Fibroblast of lung (primary cell): ENCODE measurements at regions not wholly inside any gene's neighbourhood (a gene's known extent, or its start where the extent isn't known, plus 50 kb on each side); places are given as distances from the start of the nearest gene placed in this dataset.

Source experiments
- EZH2 ChIP-seq: IDR thresholded peaks from 2 replicates; pipeline ENCODE4 v1.5.1; 2012; ENCODE audit warnings: low read length, control low read depth, mild to moderate bottlenecking; ENCODE audit errors: missing control alignments
- TF ChIP-seq, protein P1 (sequence below), 2 donors: IDR thresholded peaks in 1 of 2; conservative IDR thresholded peaks in 1 of 2; 1 replicate in 1 of 2; 2 replicates in 1 of 2; pipeline ENCODE4 v1.5.1; 2011 to 2012; ENCODE audit warnings: low read length in 2 of 2, control low read depth in 1 of 2, inconsistent platforms in 1 of 2, low read depth in 1 of 2, mild to moderate bottlenecking in 1 of 2

DNA sequence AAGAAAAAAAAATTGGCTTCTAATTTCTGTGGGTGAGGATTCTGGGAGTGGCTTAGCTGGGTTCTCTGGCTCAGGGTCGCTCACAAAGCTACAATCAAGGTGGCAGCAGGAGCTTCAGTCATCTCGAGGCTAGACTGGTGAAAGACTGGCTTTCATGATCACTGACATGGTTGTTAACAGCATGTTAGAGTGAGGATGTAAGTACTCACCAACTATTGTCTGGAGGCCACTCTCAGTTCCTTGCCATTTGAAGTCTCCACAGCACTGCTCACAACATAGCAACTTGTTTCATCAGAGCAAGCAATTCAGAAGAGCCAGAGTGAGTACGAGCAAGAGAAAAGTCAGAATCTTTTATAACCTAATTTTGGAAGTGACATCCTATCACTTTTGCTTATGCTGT lies 145.7 kb upstream of the PRSS16 start:
- TF ChIP-seq EZH2 = no peak
- TF ChIP-seq, protein P1, sequence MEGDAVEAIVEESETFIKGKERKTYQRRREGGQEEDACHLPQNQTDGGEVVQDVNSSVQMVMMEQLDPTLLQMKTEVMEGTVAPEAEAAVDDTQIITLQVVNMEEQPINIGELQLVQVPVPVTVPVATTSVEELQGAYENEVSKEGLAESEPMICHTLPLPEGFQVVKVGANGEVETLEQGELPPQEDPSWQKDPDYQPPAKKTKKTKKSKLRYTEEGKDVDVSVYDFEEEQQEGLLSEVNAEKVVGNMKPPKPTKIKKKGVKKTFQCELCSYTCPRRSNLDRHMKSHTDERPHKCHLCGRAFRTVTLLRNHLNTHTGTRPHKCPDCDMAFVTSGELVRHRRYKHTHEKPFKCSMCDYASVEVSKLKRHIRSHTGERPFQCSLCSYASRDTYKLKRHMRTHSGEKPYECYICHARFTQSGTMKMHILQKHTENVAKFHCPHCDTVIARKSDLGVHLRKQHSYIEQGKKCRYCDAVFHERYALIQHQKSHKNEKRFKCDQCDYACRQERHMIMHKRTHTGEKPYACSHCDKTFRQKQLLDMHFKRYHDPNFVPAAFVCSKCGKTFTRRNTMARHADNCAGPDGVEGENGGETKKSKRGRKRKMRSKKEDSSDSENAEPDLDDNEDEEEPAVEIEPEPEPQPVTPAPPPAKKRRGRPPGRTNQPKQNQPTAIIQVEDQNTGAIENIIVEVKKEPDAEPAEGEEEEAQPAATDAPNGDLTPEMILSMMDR (conservative IDR thresholded peaks at IDR 0.05 in 1 of 2, IDR thresholded peaks at IDR 0.05 in 1 of 2; ENCODE audit: low read depth in 1 of 2, low read length in 2 of 2) = no peak
